ENCODE measurements at regions not wholly inside any gene's neighbourhood (a gene's known extent, or its start where the extent isn't known, plus 50 kb on each side); places are given as distances from the start of the nearest gene placed in this dataset.
A peak's percentile ranks its signal among the peaks of the same experiment; 100 is the strongest.

DNA sequence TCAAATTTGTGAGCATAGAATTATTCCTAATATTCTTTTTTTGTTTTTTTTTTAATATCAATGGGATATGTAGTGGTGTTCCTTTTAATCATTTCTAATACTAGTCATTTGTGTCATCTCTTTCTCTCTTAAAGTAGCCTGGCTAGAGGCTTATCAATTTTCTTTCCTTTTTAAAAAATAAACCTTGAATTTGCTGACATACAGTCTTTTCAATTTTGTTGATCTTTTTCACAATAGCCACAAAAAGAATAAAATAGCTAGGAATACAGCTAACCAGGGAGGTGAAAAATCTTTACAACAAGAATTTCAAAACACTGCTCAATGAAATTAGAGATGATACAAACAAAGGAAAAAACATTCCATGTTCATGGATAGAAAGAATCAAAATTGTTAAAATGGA, 192.6 kb downstream of the ARL6IP6 start:
- DNase-seq (ENCODE audit: low read depth, low spot score) (no peak), ATAC-seq (no peak)
- Histone ChIP-seq H3K9ac (ENCODE audit: low read length) (no peak overlapping the region), H3K4me3 (replicated peaks in 1 of 2; ENCODE audit: low read depth in 1 of 2, low read length in 2 of 2) (no peak overlapping the region), H3K79me2 (ENCODE audit: insufficient read depth, low read length) (no peaks in the 10 kb centered on the region), H3K4me1 (ENCODE audit: control insufficient read depth in 1 of 2, insufficient read depth in 2 of 2, low read length in 2 of 2) (no peaks in the 10 kb centered on the region), H3K27ac (ENCODE audit: low read depth, low read length) (no peak overlapping the region), H4K20me1 (ENCODE audit: insufficient read depth) (no peaks in the 10 kb centered on the region), H3K9me2 (ENCODE audit: insufficient read depth) (no peaks in the 10 kb centered on the region), H3K4me2 (ENCODE audit: low read length) (no peak overlapping the region), H2AFZ (ENCODE audit: low read depth, low read length, poor library complexity, severe bottlenecking) (no peak overlapping the region), H3K36me3 (ENCODE audit: control insufficient read depth in 1 of 2, insufficient read depth in 2 of 2, low read length in 2 of 2) (no peaks in the 10 kb centered on the region), H3K27me3 (ENCODE audit: insufficient read depth, low read length) (no peaks in the 10 kb centered on the region), H3K9me3 (ENCODE audit: control insufficient read depth in 1 of 2, insufficient read depth in 1 of 2, low read depth in 1 of 2, low read length in 2 of 2) (no peaks in the 10 kb centered on the region)
- TF ChIP-seq POLR2A (IDR thresholded peaks at IDR 0.05; ENCODE audit: borderline replicate concordance, extremely low read depth, insufficient read depth, insufficient read length): no peak
- no peak for TF ChIP-seq SRF (IDR thresholded peaks at IDR 0.05; ENCODE audit: low read depth)
- no peak for TF ChIP-seq RAD21 (IDR thresholded peaks at IDR 0.05; ENCODE audit: low read depth)
- no peak for TF ChIP-seq POLR2AphosphoS5 (IDR thresholded peaks at IDR 0.05; ENCODE audit: low read depth, low read length)
- TF ChIP-seq JUND (IDR thresholded peaks at IDR 0.05): no peak
- TF ChIP-seq, protein P1, sequence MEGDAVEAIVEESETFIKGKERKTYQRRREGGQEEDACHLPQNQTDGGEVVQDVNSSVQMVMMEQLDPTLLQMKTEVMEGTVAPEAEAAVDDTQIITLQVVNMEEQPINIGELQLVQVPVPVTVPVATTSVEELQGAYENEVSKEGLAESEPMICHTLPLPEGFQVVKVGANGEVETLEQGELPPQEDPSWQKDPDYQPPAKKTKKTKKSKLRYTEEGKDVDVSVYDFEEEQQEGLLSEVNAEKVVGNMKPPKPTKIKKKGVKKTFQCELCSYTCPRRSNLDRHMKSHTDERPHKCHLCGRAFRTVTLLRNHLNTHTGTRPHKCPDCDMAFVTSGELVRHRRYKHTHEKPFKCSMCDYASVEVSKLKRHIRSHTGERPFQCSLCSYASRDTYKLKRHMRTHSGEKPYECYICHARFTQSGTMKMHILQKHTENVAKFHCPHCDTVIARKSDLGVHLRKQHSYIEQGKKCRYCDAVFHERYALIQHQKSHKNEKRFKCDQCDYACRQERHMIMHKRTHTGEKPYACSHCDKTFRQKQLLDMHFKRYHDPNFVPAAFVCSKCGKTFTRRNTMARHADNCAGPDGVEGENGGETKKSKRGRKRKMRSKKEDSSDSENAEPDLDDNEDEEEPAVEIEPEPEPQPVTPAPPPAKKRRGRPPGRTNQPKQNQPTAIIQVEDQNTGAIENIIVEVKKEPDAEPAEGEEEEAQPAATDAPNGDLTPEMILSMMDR (IDR thresholded peaks at IDR 0.05 in 2 of 3, conservative IDR thresholded peaks at IDR 0.05 in 1 of 3; ENCODE audit: borderline replicate concordance in 1 of 3, insufficient read depth in 1 of 3, low read depth in 2 of 3, low read length in 2 of 3): no peak
- no peak for TF ChIP-seq EZH2 (IDR thresholded peaks at IDR 0.05)
- TF ChIP-seq TCF7L2 (IDR thresholded peaks at IDR 0.05; ENCODE audit: borderline replicate concordance, extremely low read depth, insufficient read depth, insufficient read length): no peak
- no TSS peak for BruUV-seq (replicated peaks)
- RAD21 ChIA-PET (ENCODE audit: low non-redundant PET in 1 of 2, low total read pairs in 2 of 2, uncharacterized antibody in 2 of 2, unreplicated experiment in 2 of 2): no interaction called here
- CTCF ChIA-PET: no interaction called here
- intact Hi-C loops (cut with micrococcal nuclease): loop anchor here (5.0 kb wide), 1 partner anchor 51 kb away; no protein-coding TSS in a partner anchor
- POLR2A ChIA-PET: no interaction called here

DNA sequence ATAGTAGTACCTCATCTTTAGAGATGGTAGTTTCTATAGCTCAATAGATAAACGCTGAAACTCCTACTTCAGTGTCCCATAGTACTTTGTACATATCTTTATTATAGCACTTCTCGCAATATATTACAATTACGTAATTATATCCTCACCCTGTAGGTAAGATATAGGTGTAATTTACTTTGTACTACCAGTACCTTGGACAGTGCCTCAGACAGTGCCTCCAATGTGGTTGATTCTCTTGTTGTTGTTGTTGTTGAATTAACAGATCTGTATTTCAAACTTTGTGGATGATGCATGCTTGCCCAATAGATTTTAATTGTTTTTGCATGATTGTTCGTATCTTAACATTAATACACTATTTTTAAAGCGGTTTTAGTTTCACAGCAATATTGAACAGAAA, 188.6 kb downstream of the ARL6IP6 start:
- H3K4me2 ChIP-seq (ENCODE audit: low read length): no peak overlapping the region
- ATAC-seq (no peak), DNase-seq (ENCODE audit: low read depth, low spot score) (no peak)
- H3K79me2 ChIP-seq (ENCODE audit: insufficient read depth, low read length): no peaks in the 10 kb centered on the region
- no peaks in the 10 kb centered on the region for H3K9me3 ChIP-seq (ENCODE audit: control insufficient read depth in 1 of 2, insufficient read depth in 1 of 2, low read depth in 1 of 2, low read length in 2 of 2)
- H3K9ac ChIP-seq (ENCODE audit: low read length): no peak overlapping the region
- no peaks in the 10 kb centered on the region for H4K20me1 ChIP-seq (ENCODE audit: insufficient read depth)
- intact Hi-C loops (cut with micrococcal nuclease): no loop called here
- BruUV-seq (replicated peaks): no TSS peak
- ChIA-PET CTCF (interaction anchor here (0.7 kb wide), 1 partner anchor 19 kb away, joined by 3 read pairs; no protein-coding TSS in a partner anchor), POLR2A (no interaction called here), RAD21 (ENCODE audit: low non-redundant PET in 1 of 2, low total read pairs in 2 of 2, uncharacterized antibody in 2 of 2, unreplicated experiment in 2 of 2) (no interaction called here)
- H3K27ac ChIP-seq (ENCODE audit: low read depth, low read length): no peak overlapping the region
- H3K9me2 ChIP-seq (ENCODE audit: insufficient read depth): no peaks in the 10 kb centered on the region
- H3K4me3 ChIP-seq (replicated peaks in 1 of 2; ENCODE audit: low read depth in 1 of 2, low read length in 2 of 2): no peak overlapping the region
- no peak for TF ChIP-seq TCF7L2 (IDR thresholded peaks at IDR 0.05; ENCODE audit: borderline replicate concordance, extremely low read depth, insufficient read depth, insufficient read length)
- TF ChIP-seq, protein P2, sequence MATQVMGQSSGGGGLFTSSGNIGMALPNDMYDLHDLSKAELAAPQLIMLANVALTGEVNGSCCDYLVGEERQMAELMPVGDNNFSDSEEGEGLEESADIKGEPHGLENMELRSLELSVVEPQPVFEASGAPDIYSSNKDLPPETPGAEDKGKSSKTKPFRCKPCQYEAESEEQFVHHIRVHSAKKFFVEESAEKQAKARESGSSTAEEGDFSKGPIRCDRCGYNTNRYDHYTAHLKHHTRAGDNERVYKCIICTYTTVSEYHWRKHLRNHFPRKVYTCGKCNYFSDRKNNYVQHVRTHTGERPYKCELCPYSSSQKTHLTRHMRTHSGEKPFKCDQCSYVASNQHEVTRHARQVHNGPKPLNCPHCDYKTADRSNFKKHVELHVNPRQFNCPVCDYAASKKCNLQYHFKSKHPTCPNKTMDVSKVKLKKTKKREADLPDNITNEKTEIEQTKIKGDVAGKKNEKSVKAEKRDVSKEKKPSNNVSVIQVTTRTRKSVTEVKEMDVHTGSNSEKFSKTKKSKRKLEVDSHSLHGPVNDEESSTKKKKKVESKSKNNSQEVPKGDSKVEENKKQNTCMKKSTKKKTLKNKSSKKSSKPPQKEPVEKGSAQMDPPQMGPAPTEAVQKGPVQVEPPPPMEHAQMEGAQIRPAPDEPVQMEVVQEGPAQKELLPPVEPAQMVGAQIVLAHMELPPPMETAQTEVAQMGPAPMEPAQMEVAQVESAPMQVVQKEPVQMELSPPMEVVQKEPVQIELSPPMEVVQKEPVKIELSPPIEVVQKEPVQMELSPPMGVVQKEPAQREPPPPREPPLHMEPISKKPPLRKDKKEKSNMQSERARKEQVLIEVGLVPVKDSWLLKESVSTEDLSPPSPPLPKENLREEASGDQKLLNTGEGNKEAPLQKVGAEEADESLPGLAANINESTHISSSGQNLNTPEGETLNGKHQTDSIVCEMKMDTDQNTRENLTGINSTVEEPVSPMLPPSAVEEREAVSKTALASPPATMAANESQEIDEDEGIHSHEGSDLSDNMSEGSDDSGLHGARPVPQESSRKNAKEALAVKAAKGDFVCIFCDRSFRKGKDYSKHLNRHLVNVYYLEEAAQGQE (IDR thresholded peaks at IDR 0.05; ENCODE audit: low read depth): peak; percentile 65
- H3K4me1 ChIP-seq (ENCODE audit: control insufficient read depth in 1 of 2, insufficient read depth in 2 of 2, low read length in 2 of 2): no peaks in the 10 kb centered on the region
- H3K36me3 ChIP-seq (ENCODE audit: control insufficient read depth in 1 of 2, insufficient read depth in 2 of 2, low read length in 2 of 2): no peaks in the 10 kb centered on the region
- H3K27me3 ChIP-seq (ENCODE audit: insufficient read depth, low read length): no peaks in the 10 kb centered on the region
- H2AFZ ChIP-seq (ENCODE audit: low read depth, low read length, poor library complexity, severe bottlenecking): no peak overlapping the region

All from HCT116 (cell line).